8988T (cell line): ENCODE measurements at regions not wholly inside any gene's neighbourhood (a gene's known extent, or its start where the extent isn't known, plus 50 kb on each side); places are given as distances from the start of the nearest gene placed in this dataset.

ENCODE experiments used
- DNase-seq: peaks from one replicate; pipeline ENCODE4 v3.0.0; 2011

- DNase-seq: no peak
Observed at GRCh38 chr10:101299211-101299610, 54.8 kb upstream of the BTRC start.

- DNase-seq: peak; percentile 56
Observed at GRCh38 chr10:101301111-101301731, 52.7 kb upstream of the BTRC start.

GRCh38 chr10:101303087-101303703, 50.8 kb upstream of the BTRC start:
- DNase-seq: no peak
